NB4 (cell line): ENCODE measurements at regions not wholly inside any gene's neighbourhood (a gene's known extent, or its start where the extent isn't known, plus 50 kb on each side); places are given as distances from the start of the nearest gene placed in this dataset.

Source experiments
- DNase-seq: peaks from one replicate; pipeline ENCODE4 v3.0.0; 2010; ENCODE audit warnings: low read depth
- H3K4me3 ChIP-seq: one replicate; pipeline ENCODE4 v1.5.1; 2011; ENCODE audit warnings: mild to moderate bottlenecking, low read depth, low read length, moderate library complexity
- MYC ChIP-seq: IDR thresholded peaks from 2 replicates; pipeline ENCODE4 v1.6.1; 2011; ENCODE audit warnings: low read depth, low read length
- POLR2A ChIP-seq: IDR thresholded peaks from 2 replicates; pipeline ENCODE4 v1.6.1; 2011; ENCODE audit warnings: mild to moderate bottlenecking; ENCODE audit not compliant: insufficient read length; ENCODE audit errors: extremely low read depth
- TF ChIP-seq, protein P1 (sequence below): IDR thresholded peaks from 2 replicates; pipeline ENCODE4 v1.6.1; 2011; ENCODE audit warnings: low read depth, low read length
- TF ChIP-seq, protein P2 (sequence below): IDR thresholded peaks from one replicate; pipeline ENCODE4 v1.5.1; 2012; ENCODE audit warnings: low read depth, low read length

- TF ChIP-seq POLR2A (no peak), MYC (no peak)
- TF ChIP-seq, protein P1, sequence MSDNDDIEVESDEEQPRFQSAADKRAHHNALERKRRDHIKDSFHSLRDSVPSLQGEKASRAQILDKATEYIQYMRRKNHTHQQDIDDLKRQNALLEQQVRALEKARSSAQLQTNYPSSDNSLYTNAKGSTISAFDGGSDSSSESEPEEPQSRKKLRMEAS = no peak
- TF ChIP-seq, protein P2, sequence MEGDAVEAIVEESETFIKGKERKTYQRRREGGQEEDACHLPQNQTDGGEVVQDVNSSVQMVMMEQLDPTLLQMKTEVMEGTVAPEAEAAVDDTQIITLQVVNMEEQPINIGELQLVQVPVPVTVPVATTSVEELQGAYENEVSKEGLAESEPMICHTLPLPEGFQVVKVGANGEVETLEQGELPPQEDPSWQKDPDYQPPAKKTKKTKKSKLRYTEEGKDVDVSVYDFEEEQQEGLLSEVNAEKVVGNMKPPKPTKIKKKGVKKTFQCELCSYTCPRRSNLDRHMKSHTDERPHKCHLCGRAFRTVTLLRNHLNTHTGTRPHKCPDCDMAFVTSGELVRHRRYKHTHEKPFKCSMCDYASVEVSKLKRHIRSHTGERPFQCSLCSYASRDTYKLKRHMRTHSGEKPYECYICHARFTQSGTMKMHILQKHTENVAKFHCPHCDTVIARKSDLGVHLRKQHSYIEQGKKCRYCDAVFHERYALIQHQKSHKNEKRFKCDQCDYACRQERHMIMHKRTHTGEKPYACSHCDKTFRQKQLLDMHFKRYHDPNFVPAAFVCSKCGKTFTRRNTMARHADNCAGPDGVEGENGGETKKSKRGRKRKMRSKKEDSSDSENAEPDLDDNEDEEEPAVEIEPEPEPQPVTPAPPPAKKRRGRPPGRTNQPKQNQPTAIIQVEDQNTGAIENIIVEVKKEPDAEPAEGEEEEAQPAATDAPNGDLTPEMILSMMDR = no peak
- DNase-seq = peak; percentile 11
- H3K4me3 ChIP-seq = no peak overlapping the region
Measured at GRCh38 chr9:87830446-87830845, 52.2 kb upstream of the SPATA31E1 start.

DNA sequence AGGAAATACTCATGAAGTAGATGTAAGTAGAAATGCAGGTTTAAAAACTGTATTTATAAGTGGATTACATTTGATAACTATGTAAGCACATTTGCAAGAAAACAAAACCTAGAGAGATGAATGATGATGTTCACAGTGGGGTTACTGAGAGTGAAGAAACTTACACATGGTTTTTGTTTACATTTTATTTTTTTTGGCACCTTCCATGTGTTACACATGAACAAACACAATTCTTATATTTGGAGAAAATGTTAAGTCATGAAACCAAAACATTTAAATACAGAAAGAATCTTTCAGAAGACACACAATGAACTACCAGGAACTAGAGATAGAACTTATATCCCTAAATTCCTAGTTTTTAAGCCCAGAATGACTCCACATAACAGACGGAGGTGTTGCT is 51.5 kb upstream of the SPATA31E1 start:
- no peak for TF ChIP-seq MYC
- TF ChIP-seq, protein P2 = no peak
- TF ChIP-seq, protein P1 = no peak
- no peak for TF ChIP-seq POLR2A
- no peak for DNase-seq
- H3K4me3 ChIP-seq = no peak overlapping the region
